Vagina (tissue), 2 donors: ENCODE measurements at regions not wholly inside any gene's neighbourhood (a gene's known extent, or its start where the extent isn't known, plus 50 kb on each side); places are given as distances from the start of the nearest gene placed in this dataset.

Experiments
- POLR2AphosphoS5 ChIP-seq, 2 donors: sonication (generic); formaldehyde crosslinking; IDR thresholded peaks; one replicate each; pipeline ENCODE4 v1.9.0; 2017; ENCODE audit warnings: antibody characterized with exemption in 2 of 2, mild to moderate bottlenecking in 2 of 2, low read depth in 1 of 2; ENCODE audit not compliant: insufficient read depth in 1 of 2
- TF ChIP-seq, protein P1 (sequence below), 3 experiments: fragments of 450-650 bp in 2 of 3; fragments of 200-600 bp in 1 of 3; sonication (generic) in 1 of 3; IDR thresholded peaks; one replicate each; pipeline ENCODE4 v1.5.1; 2017 to 2019; ENCODE audit warnings: antibody characterized with exemption in 3 of 3, mild to moderate bottlenecking in 2 of 3, moderate library complexity in 2 of 3

DNA sequence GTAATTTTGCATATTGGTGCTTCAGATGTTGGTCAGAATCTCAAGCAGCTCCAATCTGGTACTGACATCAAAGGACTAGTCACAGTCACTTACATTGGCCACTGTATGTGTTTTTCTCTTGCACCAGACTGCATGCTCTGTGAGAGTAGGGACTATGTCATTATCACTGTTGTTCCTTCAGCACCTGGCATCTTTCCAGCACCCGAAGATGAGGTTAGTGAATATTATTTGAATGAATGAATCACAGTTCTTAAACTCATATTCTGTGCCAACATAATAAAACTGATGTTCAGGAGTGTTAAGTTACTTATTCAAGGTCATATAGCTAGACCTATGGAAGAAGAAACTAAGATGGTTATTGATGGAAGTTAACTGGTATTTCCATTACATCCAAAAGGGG, 204.5 kb upstream of the TBX3 start:
- TF ChIP-seq, protein P1, sequence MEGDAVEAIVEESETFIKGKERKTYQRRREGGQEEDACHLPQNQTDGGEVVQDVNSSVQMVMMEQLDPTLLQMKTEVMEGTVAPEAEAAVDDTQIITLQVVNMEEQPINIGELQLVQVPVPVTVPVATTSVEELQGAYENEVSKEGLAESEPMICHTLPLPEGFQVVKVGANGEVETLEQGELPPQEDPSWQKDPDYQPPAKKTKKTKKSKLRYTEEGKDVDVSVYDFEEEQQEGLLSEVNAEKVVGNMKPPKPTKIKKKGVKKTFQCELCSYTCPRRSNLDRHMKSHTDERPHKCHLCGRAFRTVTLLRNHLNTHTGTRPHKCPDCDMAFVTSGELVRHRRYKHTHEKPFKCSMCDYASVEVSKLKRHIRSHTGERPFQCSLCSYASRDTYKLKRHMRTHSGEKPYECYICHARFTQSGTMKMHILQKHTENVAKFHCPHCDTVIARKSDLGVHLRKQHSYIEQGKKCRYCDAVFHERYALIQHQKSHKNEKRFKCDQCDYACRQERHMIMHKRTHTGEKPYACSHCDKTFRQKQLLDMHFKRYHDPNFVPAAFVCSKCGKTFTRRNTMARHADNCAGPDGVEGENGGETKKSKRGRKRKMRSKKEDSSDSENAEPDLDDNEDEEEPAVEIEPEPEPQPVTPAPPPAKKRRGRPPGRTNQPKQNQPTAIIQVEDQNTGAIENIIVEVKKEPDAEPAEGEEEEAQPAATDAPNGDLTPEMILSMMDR (IDR thresholded peaks at IDR 0.05), result no peak
- TF ChIP-seq POLR2AphosphoS5 (IDR thresholded peaks at IDR 0.05; ENCODE audit: insufficient read depth in 1 of 2, low read depth in 1 of 2), result no peak
